ENCODE measurements at regions not wholly inside any gene's neighbourhood (a gene's known extent, or its start where the extent isn't known, plus 50 kb on each side); places are given as distances from the start of the nearest gene placed in this dataset.

DNA sequence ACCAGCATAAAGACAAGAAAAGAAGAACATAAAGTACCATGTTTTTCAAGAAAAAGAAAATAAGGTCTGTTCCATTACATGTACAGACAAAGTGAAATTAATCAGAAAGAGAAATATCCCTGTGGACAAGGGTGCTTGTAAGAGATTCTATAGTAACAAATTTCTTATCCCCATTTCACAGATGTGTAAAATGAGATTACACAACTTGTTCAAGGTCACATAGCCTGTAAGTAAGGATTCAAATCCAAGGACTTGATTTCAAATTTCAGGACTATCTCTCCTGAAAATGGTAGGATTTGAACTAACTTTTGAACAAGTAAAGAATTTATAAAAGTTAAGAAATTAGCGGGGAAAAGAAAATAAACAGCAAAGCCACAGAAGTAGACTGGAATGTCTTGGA, 248.2 kb upstream of the SLC39A10 start:
- TF ChIP-seq, protein P1, sequence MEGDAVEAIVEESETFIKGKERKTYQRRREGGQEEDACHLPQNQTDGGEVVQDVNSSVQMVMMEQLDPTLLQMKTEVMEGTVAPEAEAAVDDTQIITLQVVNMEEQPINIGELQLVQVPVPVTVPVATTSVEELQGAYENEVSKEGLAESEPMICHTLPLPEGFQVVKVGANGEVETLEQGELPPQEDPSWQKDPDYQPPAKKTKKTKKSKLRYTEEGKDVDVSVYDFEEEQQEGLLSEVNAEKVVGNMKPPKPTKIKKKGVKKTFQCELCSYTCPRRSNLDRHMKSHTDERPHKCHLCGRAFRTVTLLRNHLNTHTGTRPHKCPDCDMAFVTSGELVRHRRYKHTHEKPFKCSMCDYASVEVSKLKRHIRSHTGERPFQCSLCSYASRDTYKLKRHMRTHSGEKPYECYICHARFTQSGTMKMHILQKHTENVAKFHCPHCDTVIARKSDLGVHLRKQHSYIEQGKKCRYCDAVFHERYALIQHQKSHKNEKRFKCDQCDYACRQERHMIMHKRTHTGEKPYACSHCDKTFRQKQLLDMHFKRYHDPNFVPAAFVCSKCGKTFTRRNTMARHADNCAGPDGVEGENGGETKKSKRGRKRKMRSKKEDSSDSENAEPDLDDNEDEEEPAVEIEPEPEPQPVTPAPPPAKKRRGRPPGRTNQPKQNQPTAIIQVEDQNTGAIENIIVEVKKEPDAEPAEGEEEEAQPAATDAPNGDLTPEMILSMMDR (IDR thresholded peaks at IDR 0.05; ENCODE audit: low read depth, low read length) = no peak
- no peaks in the 10 kb centered on the region for H3K36me3 ChIP-seq
- no peak for DNase-seq
- H3K4me3 ChIP-seq (ENCODE audit: low read depth, low read length) = no peak overlapping the region
- no peak overlapping the region; the same call in 1 of the 2 replicates for H3K27ac ChIP-seq
- no peaks in the 10 kb centered on the region for H3K27me3 ChIP-seq (ENCODE audit: insufficient read depth, low read depth, severe bottlenecking)
- H3K9me3 ChIP-seq (ENCODE audit: severe bottlenecking) = no peaks in the 10 kb centered on the region

DNA sequence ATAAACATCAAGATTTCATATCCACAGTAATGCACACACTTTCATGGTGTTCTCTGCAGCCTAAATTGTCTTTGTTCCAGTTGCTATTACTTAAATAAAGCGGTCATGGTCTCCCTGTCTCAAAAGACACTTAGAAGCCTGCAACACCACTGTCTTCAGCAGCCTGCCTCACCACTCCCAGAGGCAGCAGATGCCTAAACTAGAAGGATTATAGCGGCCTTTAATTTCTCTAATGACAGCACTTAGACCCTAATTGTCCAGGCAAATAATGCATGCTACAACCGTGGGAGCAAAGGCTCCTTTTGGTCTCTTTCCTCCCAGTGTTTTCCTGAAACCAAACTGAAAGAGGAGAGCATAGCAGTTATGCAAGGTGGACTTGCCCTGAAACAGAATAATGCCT, 248.8 kb upstream of the SLC39A10 start:
- Histone ChIP-seq H3K27me3 (ENCODE audit: insufficient read depth, low read depth, severe bottlenecking) (no peaks in the 10 kb centered on the region), H3K4me3 (ENCODE audit: low read depth, low read length) (no peak overlapping the region), H3K36me3 (no peaks in the 10 kb centered on the region), H3K27ac (peak overlapping the region; percentile 41), H3K9me3 (ENCODE audit: severe bottlenecking) (no peaks in the 10 kb centered on the region)
- DNase-seq = peak; percentile 40
- TF ChIP-seq, protein P1 (IDR thresholded peaks at IDR 0.05; ENCODE audit: low read depth, low read length) = no peak

DNA sequence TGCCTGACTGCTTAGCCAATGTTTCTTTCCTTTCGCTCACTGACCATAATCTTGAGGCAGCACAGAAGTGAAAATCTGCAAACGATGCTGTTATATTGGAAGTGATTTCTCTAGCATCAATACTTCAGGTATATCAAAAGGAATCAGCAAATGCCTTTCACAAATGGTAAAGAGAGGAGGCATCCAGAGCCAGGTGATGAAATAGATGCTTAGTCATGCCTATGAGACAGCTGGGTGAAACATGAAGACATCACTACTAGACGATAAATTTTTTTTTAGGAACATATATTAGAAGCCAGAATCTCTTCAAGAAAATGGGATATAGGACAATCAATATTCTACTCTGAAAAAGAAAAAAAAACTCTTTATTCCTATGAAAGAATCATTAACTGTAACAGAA, 249.2 kb upstream of the SLC39A10 start:
- H3K36me3 ChIP-seq = no peaks in the 10 kb centered on the region
- DNase-seq = no peak
- H3K27me3 ChIP-seq (ENCODE audit: insufficient read depth, low read depth, severe bottlenecking) = no peaks in the 10 kb centered on the region
- H3K9me3 ChIP-seq (ENCODE audit: severe bottlenecking) = no peaks in the 10 kb centered on the region
- no peak overlapping the region for H3K27ac ChIP-seq
- H3K4me3 ChIP-seq (ENCODE audit: low read depth, low read length) = no peak overlapping the region
- TF ChIP-seq, protein P1 (IDR thresholded peaks at IDR 0.05; ENCODE audit: low read depth, low read length) = no peak

DNA sequence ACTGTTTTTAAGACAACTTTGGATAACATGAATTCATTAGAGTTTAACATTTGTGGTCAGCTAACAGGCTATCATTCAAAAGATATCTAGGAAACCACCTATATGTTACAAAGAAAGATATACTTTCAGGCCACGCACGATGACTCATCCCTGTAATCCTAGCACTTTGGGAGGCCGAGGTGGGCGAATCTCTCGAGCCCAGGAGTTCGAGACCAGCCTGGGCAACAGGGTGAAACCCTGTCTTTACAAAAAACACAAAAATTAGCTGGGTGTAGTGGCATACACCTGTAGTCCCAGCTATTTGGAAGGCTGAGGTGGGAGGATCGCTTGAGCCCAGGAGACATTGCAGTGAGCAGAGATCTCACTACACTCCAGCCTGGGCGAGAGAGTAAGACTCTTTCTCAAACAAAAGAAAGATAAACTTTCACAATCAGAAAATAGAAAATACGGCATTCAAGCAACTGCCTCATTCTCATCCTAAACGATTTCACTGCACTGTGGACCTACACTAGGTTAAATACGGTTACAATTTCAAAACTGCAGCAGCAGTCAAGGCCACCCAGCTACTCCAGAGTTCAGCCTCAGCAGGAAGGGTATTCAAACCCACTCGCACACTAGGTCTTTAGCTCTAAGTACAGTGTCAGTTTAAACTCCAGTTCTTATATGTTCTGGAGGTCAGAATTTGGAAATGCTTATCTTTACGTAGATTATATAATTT, 250.0 kb upstream of the SLC39A10 start:
- DNase-seq = no peak
- Histone ChIP-seq H3K36me3 (no peaks in the 10 kb centered on the region), H3K9me3 (ENCODE audit: severe bottlenecking) (no peaks in the 10 kb centered on the region), H3K27me3 (ENCODE audit: insufficient read depth, low read depth, severe bottlenecking) (no peaks in the 10 kb centered on the region), H3K27ac (no peak overlapping the region), H3K4me3 (ENCODE audit: low read depth, low read length) (no peak overlapping the region)
- TF ChIP-seq, protein P1 (IDR thresholded peaks at IDR 0.05; ENCODE audit: low read depth, low read length) = no peak

DNA sequence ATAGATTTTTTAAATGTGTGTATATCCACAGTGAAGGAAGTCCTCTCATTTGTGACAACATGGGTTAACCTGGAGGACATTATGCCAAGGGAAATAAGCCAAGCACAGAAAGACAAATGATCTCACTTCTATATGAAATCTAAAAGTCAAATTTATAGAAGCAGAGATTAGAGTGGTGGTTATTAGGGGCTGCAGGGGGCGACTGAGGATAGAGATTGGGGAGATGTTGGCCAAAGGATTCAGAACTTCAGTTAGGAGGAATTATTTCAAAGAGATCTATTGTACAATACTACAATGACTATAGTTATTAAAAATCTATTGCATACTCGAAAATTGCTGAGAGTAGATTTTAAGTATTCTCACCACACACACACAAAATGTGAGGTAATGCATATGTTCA, 252.4 kb upstream of the SLC39A10 start:
- Histone ChIP-seq H3K4me3 (ENCODE audit: low read depth, low read length) (no peak overlapping the region), H3K36me3 (no peaks in the 10 kb centered on the region), H3K9me3 (ENCODE audit: severe bottlenecking) (no peaks in the 10 kb centered on the region), H3K27ac (no peak overlapping the region), H3K27me3 (ENCODE audit: insufficient read depth, low read depth, severe bottlenecking) (no peaks in the 10 kb centered on the region)
- TF ChIP-seq, protein P1 (IDR thresholded peaks at IDR 0.05; ENCODE audit: low read depth, low read length) = no peak
- DNase-seq = no peak

DNA sequence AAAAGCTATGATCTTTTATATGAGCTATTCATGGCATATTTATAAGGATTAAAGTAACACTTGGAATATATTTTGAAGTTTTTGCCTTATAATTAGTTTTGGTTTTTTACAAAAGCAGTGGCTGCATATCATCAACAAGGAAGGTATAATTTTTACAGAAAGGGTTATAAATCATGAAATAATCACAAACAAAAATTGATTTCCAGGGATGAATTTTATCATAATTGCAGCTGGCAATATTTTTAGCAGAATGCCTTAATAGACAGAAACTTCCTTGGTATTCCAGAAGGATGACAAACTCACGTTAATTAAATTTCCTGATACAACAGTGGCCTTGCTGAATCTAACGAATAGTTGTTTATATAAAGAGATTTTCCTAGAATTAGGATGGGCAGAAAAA, 260.5 kb upstream of the SLC39A10 start:
- Histone ChIP-seq H3K27ac (no peak overlapping the region), H3K27me3 (ENCODE audit: insufficient read depth, low read depth, severe bottlenecking) (no peaks in the 10 kb centered on the region), H3K4me3 (ENCODE audit: low read depth, low read length) (no peak overlapping the region), H3K36me3 (no peaks in the 10 kb centered on the region), H3K9me3 (ENCODE audit: severe bottlenecking) (no peaks in the 10 kb centered on the region)
- TF ChIP-seq, protein P1 (IDR thresholded peaks at IDR 0.05; ENCODE audit: low read depth, low read length) = no peak
- no peak for DNase-seq

All from WERI-Rb-1 (cell line).